Liver (tissue), 8 donors: ENCODE measurements at regions not wholly inside any gene's neighbourhood (a gene's known extent, or its start where the extent isn't known, plus 50 kb on each side); places are given as distances from the start of the nearest gene placed in this dataset.

Experiments used
- DNase-seq: peaks from one replicate; pipeline ENCODE4 v3.0.0-alpha.2; 2017; ENCODE audit warnings: low spot score
- H3K27ac ChIP-seq, 2 donors: one replicate each; pipeline ENCODE4 v1.7.0; 2013; ENCODE audit warnings: inconsistent platforms in 2 of 2, low read length in 2 of 2, control low read depth in 1 of 2, low read depth in 1 of 2, mild to moderate bottlenecking in 1 of 2
- H3K27me3 ChIP-seq, 4 donors: one replicate each; pipeline versions ENCODE4 v1.6.1 to v1.7.0; 2013; ENCODE audit warnings: low read length in 3 of 4, inconsistent platforms in 1 of 4, mild to moderate bottlenecking in 1 of 4, moderate library complexity in 1 of 4; ENCODE audit not compliant: control insufficient read depth in 4 of 4, insufficient read depth in 4 of 4
- H3K36me3 ChIP-seq, 4 donors: one replicate each; pipeline versions ENCODE4 v1.6.1 to v1.7.0; 2013; ENCODE audit warnings: low read length in 3 of 4, mild to moderate bottlenecking in 3 of 4, low read depth in 1 of 4, moderate library complexity in 1 of 4; ENCODE audit not compliant: control insufficient read depth in 4 of 4, insufficient read depth in 3 of 4
- H3K4me1 ChIP-seq, 4 donors: one replicate each; pipeline versions ENCODE4 v1.6.1 to v1.7.0; 2013; ENCODE audit warnings: low read length in 3 of 4, mild to moderate bottlenecking in 3 of 4, moderate library complexity in 1 of 4; ENCODE audit not compliant: control insufficient read depth in 4 of 4, insufficient read depth in 4 of 4
- H3K4me3 ChIP-seq, 3 donors: one replicate each; pipeline versions ENCODE4 v1.6.1 to v1.7.0; 2013; ENCODE audit warnings: low read length in 3 of 3, control low read depth in 1 of 3, low read depth in 1 of 3, mild to moderate bottlenecking in 1 of 3
- H3K9ac ChIP-seq, 2 donors: one replicate each; pipeline ENCODE4 v1.7.0; 2013; ENCODE audit warnings: low read length in 2 of 2, mild to moderate bottlenecking in 2 of 2, moderate library complexity in 2 of 2, control low read depth in 1 of 2, low read depth in 1 of 2
- H3K9me3 ChIP-seq, 4 donors: one replicate each; pipeline versions ENCODE4 v1.6.1 to v1.7.0; 2013; ENCODE audit warnings: low read length in 3 of 4; ENCODE audit not compliant: control insufficient read depth in 4 of 4
- EGR1 ChIP-seq, 2 donors: IDR thresholded peaks; 2 replicates each; pipeline ENCODE4 v1.6.1; 2016 to 2018; ENCODE audit warnings: antibody characterized with exemption in 2 of 2, low read depth in 2 of 2
- FOXA1 ChIP-seq: IDR thresholded peaks from 2 replicates; pipeline ENCODE4 v1.6.1; 2016; ENCODE audit warnings: antibody characterized with exemption
- FOXA2 ChIP-seq: IDR thresholded peaks from 2 replicates; pipeline ENCODE4 v1.6.1; 2016; ENCODE audit warnings: antibody characterized with exemption
- GABPA ChIP-seq, 2 donors: IDR thresholded peaks in 1 of 2; conservative IDR thresholded peaks in 1 of 2; 2 replicates each; pipeline ENCODE4 v1.6.1; 2016; ENCODE audit warnings: antibody characterized with exemption in 2 of 2, mild to moderate bottlenecking in 1 of 2, moderate library complexity in 1 of 2
- HNF4A ChIP-seq, 2 donors: conservative IDR thresholded peaks; 2 replicates each; pipeline ENCODE4 v1.6.1; 2016; ENCODE audit warnings: antibody characterized with exemption in 2 of 2, mild to moderate bottlenecking in 2 of 2
- HNF4G ChIP-seq: IDR thresholded peaks from 2 replicates; pipeline ENCODE4 v1.6.1; 2016; ENCODE audit warnings: antibody characterized with exemption
- JUND ChIP-seq, 2 donors: IDR thresholded peaks; 2 replicates each; pipeline ENCODE4 v1.6.1; 2016; ENCODE audit warnings: antibody characterized with exemption in 2 of 2
- NR2F2 ChIP-seq: IDR thresholded peaks from 2 replicates; pipeline ENCODE4 v1.6.1; 2016; ENCODE audit warnings: antibody characterized with exemption
- RAD21 ChIP-seq, 2 donors: IDR thresholded peaks; 2 replicates each; pipeline ENCODE4 v1.6.1; 2016; ENCODE audit warnings: antibody characterized with exemption in 2 of 2, mild to moderate bottlenecking in 2 of 2
- RXRA ChIP-seq, 2 donors: IDR thresholded peaks; 2 replicates each; pipeline ENCODE4 v1.6.1; 2017 to 2018; ENCODE audit warnings: antibody characterized with exemption in 2 of 2, mild to moderate bottlenecking in 1 of 2
- SP1 ChIP-seq: IDR thresholded peaks from 2 replicates; pipeline ENCODE4 v1.6.1; 2018; ENCODE audit warnings: antibody characterized with exemption, mild to moderate bottlenecking
- TAF1 ChIP-seq: conservative IDR thresholded peaks from 2 replicates; pipeline ENCODE4 v1.6.1; 2016; ENCODE audit warnings: antibody characterized with exemption, mild to moderate bottlenecking
- YY1 ChIP-seq: IDR thresholded peaks from 2 replicates; pipeline ENCODE4 v1.6.1; 2016; ENCODE audit warnings: antibody characterized with exemption, mild to moderate bottlenecking
- WGBS: extraction: QIAGEN DNeasy Blood & Tissue Kit; methylation state at CpG from one replicate; pipeline ENCODE4 v1.1.7; 2013; 5-methylcytosine and 5-hydroxymethylcytosine counted together
- TF ChIP-seq, protein P1 (sequence below): IDR thresholded peaks from 2 replicates; pipeline ENCODE4 v1.6.1; 2016; ENCODE audit warnings: antibody characterized with exemption
- TF ChIP-seq, protein P2 (sequence below): IDR thresholded peaks from 2 replicates; pipeline ENCODE4 v1.6.1; 2016; ENCODE audit warnings: antibody characterized with exemption
- TF ChIP-seq, protein P3 (sequence below): fragments of 150-350 bp; IDR thresholded peaks from 2 replicates; pipeline ENCODE4 v1.5.1; 2017; ENCODE audit warnings: improper control_type of control experiment, low read depth, low read length; ENCODE audit not compliant: missing input control
- TF ChIP-seq, protein P4 (sequence below): IDR thresholded peaks from 2 replicates; pipeline ENCODE4 v1.6.1; 2016; ENCODE audit warnings: antibody characterized with exemption, mild to moderate bottlenecking
- TF ChIP-seq, protein P5 (sequence below): IDR thresholded peaks from 2 replicates; pipeline ENCODE4 v1.6.1; 2016; ENCODE audit warnings: antibody characterized with exemption
- donor health status: healthy.
- donor health status: healthy.
- donor health status: healthy.
- donor health status: healthy.
- donor health status: healthy.

DNA sequence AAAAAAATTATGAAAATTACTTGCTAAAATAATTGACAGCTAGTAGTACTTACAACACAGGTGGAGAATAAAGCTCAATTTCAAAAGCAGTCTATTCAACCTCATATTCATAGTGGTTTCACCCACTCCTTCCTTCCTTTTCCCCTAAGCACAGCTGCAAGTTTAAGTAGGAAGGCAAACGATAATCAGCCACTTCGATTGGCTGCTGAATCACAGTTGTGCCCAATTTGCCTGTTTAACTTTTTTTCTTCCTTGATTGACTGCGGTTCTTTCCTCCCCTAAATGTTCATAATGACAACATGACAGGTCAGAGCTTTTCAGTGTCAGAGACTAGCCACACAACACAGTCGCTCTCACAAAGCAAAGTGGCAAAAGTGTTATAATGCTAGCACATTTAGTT is 468.0 kb upstream of the GBE1 start:
- Histone ChIP-seq H3K9ac (no peak overlapping the region), H3K27ac (no peak overlapping the region)
- 59% methylated on average over 4 of the region's 4 CpGs for WGBS

DNA sequence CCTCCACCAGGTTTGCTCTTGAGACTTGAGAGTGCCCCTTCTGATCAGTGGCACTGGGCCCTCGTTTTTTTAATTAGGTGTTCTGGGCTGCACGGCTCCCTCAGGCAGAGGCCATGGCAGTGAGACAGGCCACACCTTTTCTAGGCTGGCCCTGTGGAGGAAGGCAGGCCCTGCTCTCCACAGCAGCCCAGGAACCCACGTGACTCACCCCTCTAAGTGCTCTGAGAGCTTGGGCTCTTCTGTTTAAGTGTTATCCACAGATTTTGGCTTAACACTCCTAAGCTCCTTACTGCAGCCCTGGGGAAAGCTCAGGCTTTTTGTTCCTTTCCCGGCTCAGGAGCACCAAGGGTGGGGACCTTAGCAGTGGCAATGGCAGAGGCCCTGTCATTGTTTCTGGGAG is 463.2 kb upstream of the GBE1 start:
- Histone ChIP-seq H3K4me1 (peaks cover 0 to 7% (median 1%) of the 10 kb centered on the region in 4 donors), H3K4me3 (no peak overlapping the region), H3K27me3 (no peaks in the 10 kb centered on the region), H3K9me3 (no peaks in the 10 kb centered on the region), H3K27ac (no peak overlapping the region), H3K36me3 (no peaks in the 10 kb centered on the region), H3K9ac (no peak overlapping the region)
- 85% methylated on average over 4 of the region's 4 CpGs for WGBS
- no peak for DNase-seq
- TF ChIP-seq FOXA2 (no peak), RXRA (IDR thresholded peaks at IDR 0.05) (no peak), RAD21 (IDR thresholded peaks at IDR 0.05) (no peak), JUND (IDR thresholded peaks at IDR 0.05) (no peak), SP1 (no peak), YY1 (no peak), HNF4A (conservative IDR thresholded peaks at IDR 0.05) (no peak), FOXA1 (no peak), EGR1 (IDR thresholded peaks at IDR 0.05; ENCODE audit: low read depth in 2 of 2) (no peak), HNF4G (no peak)
- TF ChIP-seq, protein P1, sequence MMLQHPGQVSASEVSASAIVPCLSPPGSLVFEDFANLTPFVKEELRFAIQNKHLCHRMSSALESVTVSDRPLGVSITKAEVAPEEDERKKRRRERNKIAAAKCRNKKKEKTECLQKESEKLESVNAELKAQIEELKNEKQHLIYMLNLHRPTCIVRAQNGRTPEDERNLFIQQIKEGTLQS: no peak
- TF ChIP-seq, protein P2, sequence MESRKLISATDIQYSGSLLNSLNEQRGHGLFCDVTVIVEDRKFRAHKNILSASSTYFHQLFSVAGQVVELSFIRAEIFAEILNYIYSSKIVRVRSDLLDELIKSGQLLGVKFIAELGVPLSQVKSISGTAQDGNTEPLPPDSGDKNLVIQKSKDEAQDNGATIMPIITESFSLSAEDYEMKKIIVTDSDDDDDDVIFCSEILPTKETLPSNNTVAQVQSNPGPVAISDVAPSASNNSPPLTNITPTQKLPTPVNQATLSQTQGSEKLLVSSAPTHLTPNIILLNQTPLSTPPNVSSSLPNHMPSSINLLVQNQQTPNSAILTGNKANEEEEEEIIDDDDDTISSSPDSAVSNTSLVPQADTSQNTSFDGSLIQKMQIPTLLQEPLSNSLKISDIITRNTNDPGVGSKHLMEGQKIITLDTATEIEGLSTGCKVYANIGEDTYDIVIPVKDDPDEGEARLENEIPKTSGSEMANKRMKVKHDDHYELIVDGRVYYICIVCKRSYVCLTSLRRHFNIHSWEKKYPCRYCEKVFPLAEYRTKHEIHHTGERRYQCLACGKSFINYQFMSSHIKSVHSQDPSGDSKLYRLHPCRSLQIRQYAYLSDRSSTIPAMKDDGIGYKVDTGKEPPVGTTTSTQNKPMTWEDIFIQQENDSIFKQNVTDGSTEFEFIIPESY: no peak

More for the DNA sequence above, 468.0 kb upstream of the GBE1 start:
- DNase-seq: no peak
- no peak for TF ChIP-seq HNF4A (conservative IDR thresholded peaks at IDR 0.05)
- no peak for TF ChIP-seq FOXA1
- TF ChIP-seq RAD21 (IDR thresholded peaks at IDR 0.05): no peak
- no peak for TF ChIP-seq RXRA (IDR thresholded peaks at IDR 0.05)
- TF ChIP-seq, protein P1: no peak
- no peak for TF ChIP-seq GABPA (IDR thresholded peaks at IDR 0.05 in 1 of 2, conservative IDR thresholded peaks at IDR 0.05 in 1 of 2)
- no peak for TF ChIP-seq TAF1
- TF ChIP-seq, protein P3, sequence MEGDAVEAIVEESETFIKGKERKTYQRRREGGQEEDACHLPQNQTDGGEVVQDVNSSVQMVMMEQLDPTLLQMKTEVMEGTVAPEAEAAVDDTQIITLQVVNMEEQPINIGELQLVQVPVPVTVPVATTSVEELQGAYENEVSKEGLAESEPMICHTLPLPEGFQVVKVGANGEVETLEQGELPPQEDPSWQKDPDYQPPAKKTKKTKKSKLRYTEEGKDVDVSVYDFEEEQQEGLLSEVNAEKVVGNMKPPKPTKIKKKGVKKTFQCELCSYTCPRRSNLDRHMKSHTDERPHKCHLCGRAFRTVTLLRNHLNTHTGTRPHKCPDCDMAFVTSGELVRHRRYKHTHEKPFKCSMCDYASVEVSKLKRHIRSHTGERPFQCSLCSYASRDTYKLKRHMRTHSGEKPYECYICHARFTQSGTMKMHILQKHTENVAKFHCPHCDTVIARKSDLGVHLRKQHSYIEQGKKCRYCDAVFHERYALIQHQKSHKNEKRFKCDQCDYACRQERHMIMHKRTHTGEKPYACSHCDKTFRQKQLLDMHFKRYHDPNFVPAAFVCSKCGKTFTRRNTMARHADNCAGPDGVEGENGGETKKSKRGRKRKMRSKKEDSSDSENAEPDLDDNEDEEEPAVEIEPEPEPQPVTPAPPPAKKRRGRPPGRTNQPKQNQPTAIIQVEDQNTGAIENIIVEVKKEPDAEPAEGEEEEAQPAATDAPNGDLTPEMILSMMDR: no peak
- TF ChIP-seq FOXA2: no peak
- TF ChIP-seq, protein P2: no peak
- TF ChIP-seq HNF4G: no peak
- TF ChIP-seq, protein P4, sequence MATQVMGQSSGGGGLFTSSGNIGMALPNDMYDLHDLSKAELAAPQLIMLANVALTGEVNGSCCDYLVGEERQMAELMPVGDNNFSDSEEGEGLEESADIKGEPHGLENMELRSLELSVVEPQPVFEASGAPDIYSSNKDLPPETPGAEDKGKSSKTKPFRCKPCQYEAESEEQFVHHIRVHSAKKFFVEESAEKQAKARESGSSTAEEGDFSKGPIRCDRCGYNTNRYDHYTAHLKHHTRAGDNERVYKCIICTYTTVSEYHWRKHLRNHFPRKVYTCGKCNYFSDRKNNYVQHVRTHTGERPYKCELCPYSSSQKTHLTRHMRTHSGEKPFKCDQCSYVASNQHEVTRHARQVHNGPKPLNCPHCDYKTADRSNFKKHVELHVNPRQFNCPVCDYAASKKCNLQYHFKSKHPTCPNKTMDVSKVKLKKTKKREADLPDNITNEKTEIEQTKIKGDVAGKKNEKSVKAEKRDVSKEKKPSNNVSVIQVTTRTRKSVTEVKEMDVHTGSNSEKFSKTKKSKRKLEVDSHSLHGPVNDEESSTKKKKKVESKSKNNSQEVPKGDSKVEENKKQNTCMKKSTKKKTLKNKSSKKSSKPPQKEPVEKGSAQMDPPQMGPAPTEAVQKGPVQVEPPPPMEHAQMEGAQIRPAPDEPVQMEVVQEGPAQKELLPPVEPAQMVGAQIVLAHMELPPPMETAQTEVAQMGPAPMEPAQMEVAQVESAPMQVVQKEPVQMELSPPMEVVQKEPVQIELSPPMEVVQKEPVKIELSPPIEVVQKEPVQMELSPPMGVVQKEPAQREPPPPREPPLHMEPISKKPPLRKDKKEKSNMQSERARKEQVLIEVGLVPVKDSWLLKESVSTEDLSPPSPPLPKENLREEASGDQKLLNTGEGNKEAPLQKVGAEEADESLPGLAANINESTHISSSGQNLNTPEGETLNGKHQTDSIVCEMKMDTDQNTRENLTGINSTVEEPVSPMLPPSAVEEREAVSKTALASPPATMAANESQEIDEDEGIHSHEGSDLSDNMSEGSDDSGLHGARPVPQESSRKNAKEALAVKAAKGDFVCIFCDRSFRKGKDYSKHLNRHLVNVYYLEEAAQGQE: no peak
- no peak for TF ChIP-seq SP1
- TF ChIP-seq YY1: no peak
- TF ChIP-seq, protein P5, sequence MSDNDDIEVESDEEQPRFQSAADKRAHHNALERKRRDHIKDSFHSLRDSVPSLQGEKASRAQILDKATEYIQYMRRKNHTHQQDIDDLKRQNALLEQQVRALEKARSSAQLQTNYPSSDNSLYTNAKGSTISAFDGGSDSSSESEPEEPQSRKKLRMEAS: no peak
- TF ChIP-seq JUND (IDR thresholded peaks at IDR 0.05): no peak
- TF ChIP-seq NR2F2: no peak
- TF ChIP-seq EGR1 (IDR thresholded peaks at IDR 0.05; ENCODE audit: low read depth in 2 of 2): no peak
- Histone ChIP-seq H3K9me3 (no peaks in the 10 kb centered on the region), H3K36me3 (no peaks in the 10 kb centered on the region), H3K4me3 (no peak overlapping the region), H3K27me3 (peaks cover 0 to 3% (median 0%) of the 10 kb centered on the region in 4 donors), H3K4me1 (no peaks in the 10 kb centered on the region)
